Prostate gland (tissue), 2 donors: ENCODE measurements at regions not wholly inside any gene's neighbourhood (a gene's known extent, or its start where the extent isn't known, plus 50 kb on each side); places are given as distances from the start of the nearest gene placed in this dataset.

Source experiments
- POLR2A ChIP-seq: fragments of 450-650 bp; IDR thresholded peaks from one replicate; pipeline ENCODE4 v1.6.1; 2016; ENCODE audit warnings: antibody characterized with exemption, mild to moderate bottlenecking
- POLR2AphosphoS5 ChIP-seq: sonication (generic); formaldehyde crosslinking; IDR thresholded peaks from one replicate; pipeline ENCODE4 v1.6.1; 2017; ENCODE audit warnings: antibody characterized with exemption
- TF ChIP-seq, protein P1 (sequence below), 4 experiments: fragments of 200-600 bp in 2 of 4; fragments of 450-650 bp in 2 of 4; sonication (generic) in 2 of 4; IDR thresholded peaks; 1 replicate in 3 of 4; 2 replicates in 1 of 4; pipeline ENCODE4 v1.5.1; 2016 to 2019; ENCODE audit warnings: antibody characterized with exemption in 4 of 4, mild to moderate bottlenecking in 2 of 4, moderate library complexity in 2 of 4

DNA sequence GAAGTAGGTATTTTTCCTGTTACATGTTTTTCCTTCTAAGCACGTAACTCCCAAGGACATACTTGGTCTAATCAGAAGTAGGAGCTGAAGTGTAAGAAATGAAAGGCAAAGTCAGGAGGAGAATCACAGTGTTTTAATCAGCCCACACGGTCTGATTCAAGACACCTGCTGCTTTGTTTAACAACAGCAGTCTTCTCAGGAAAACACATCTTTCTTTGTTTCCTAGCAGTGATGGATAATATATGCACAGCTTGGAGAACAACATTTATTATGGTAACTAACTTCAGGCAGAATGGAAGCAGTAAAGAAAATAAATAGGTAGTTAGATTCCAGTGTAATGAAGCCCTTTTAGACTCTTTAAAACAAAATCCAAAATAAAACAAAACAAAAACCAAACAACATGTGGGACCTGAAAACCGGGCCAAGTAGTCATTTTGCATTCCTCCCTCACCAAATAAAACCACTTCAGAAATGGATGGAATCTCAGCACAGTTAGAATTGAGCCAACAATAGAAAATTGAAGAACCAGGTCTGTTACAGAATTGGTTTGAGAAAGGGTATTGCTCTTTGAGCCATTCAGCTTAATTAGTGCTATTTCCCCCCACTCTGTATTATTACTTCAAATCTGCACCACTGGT lies 61.1 kb upstream of the UGP2 start:
- TF ChIP-seq, protein P1, sequence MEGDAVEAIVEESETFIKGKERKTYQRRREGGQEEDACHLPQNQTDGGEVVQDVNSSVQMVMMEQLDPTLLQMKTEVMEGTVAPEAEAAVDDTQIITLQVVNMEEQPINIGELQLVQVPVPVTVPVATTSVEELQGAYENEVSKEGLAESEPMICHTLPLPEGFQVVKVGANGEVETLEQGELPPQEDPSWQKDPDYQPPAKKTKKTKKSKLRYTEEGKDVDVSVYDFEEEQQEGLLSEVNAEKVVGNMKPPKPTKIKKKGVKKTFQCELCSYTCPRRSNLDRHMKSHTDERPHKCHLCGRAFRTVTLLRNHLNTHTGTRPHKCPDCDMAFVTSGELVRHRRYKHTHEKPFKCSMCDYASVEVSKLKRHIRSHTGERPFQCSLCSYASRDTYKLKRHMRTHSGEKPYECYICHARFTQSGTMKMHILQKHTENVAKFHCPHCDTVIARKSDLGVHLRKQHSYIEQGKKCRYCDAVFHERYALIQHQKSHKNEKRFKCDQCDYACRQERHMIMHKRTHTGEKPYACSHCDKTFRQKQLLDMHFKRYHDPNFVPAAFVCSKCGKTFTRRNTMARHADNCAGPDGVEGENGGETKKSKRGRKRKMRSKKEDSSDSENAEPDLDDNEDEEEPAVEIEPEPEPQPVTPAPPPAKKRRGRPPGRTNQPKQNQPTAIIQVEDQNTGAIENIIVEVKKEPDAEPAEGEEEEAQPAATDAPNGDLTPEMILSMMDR (IDR thresholded peaks at IDR 0.05), result no peak
- TF ChIP-seq POLR2A (no peak), POLR2AphosphoS5 (no peak)
